Hematopoietic multipotent progenitor cell treated with erythropoietin and hydrocortisone succinate and interleukin-3 and kit ligand, for 15 days (in vitro differentiated cells): ENCODE measurements at regions not wholly inside any gene's neighbourhood (a gene's known extent, or its start where the extent isn't known, plus 50 kb on each side); places are given as distances from the start of the nearest gene placed in this dataset.
"Not testable (repeated sequence)": the region's sequence is repeated elsewhere in the genome, so short reads cannot be mapped to it uniquely, and the experiment has no call there.

Source experiments
- DNase-seq: peaks from one replicate; pipeline ENCODE4 v3.0.0-alpha.2; 2015; ENCODE audit warnings: low spot score

- not testable (repeated sequence) for DNase-seq
Measured at GRCh38 chr1:206256935-206257334, 53.6 kb downstream of the SRGAP2 start.

GRCh38 chr1:206261473-206261872, 58.1 kb downstream of the SRGAP2 start:
- not testable (repeated sequence) for DNase-seq

- not testable (repeated sequence) for DNase-seq
Measured at GRCh38 chr1:206262424-206262823, 59.1 kb downstream of the SRGAP2 start.

GRCh38 chr1:206264916-206265315, 61.6 kb downstream of the SRGAP2 start:
- DNase-seq: not testable (repeated sequence)

- DNase-seq: not testable (repeated sequence)
Measured at GRCh38 chr1:206271153-206271552, 67.8 kb downstream of the SRGAP2 start.

GRCh38 chr1:206273104-206273503, 69.8 kb downstream of the SRGAP2 start:
- not testable (repeated sequence) for DNase-seq

- DNase-seq: peak; percentile 1
Measured at GRCh38 chr1:206276143-206276542, 72.8 kb downstream of the SRGAP2 start.

GRCh38 chr1:206278683-206279082, 75.3 kb downstream of the SRGAP2 start:
- not testable (repeated sequence) for DNase-seq

GRCh38 chr1:206280683-206281082, 77.3 kb downstream of the SRGAP2 start:
- DNase-seq: not testable (repeated sequence)

GRCh38 chr1:206281912-206282654, 78.7 kb downstream of the SRGAP2 start:
- DNase-seq: not testable (repeated sequence)

GRCh38 chr1:206285024-206285960, 82.0 kb downstream of the SRGAP2 start:
- DNase-seq: not testable (repeated sequence)

GRCh38 chr1:206287759-206288158, 84.4 kb downstream of the SRGAP2 start:
- DNase-seq: not testable (repeated sequence)

- DNase-seq: not testable (repeated sequence)
Measured at GRCh38 chr1:206288453-206288852, 85.1 kb downstream of the SRGAP2 start.

GRCh38 chr1:206297145-206298031, 94.0 kb downstream of the SRGAP2 start:
- DNase-seq: not testable (repeated sequence)

GRCh38 chr1:206298032-206298392, 94.7 kb downstream of the SRGAP2 start:
- DNase-seq: not testable (repeated sequence)

GRCh38 chr1:206299181-206299791, 95.9 kb downstream of the SRGAP2 start:
- not testable (repeated sequence) for DNase-seq

GRCh38 chr1:206299942-206300341, 96.6 kb downstream of the SRGAP2 start:
- DNase-seq: not testable (repeated sequence)

- not testable (repeated sequence) for DNase-seq
Measured at GRCh38 chr1:206302056-206302455, 98.7 kb downstream of the SRGAP2 start.

GRCh38 chr1:206307442-206307841, 104.1 kb downstream of the SRGAP2 start:
- DNase-seq: not testable (repeated sequence)

GRCh38 chr1:206310948-206311347, 107.6 kb downstream of the SRGAP2 start:
- not testable (repeated sequence) for DNase-seq

- not testable (repeated sequence) for DNase-seq
Measured at GRCh38 chr1:206311611-206312273, 108.4 kb downstream of the SRGAP2 start.
